Mesendoderm (in vitro differentiated cells): ENCODE measurements at regions not wholly inside any gene's neighbourhood (a gene's known extent, or its start where the extent isn't known, plus 50 kb on each side); places are given as distances from the start of the nearest gene placed in this dataset.
"Not testable (repeated sequence)": the region's sequence is repeated elsewhere in the genome, so short reads cannot be mapped to it uniquely, and the experiment has no call there.

Experiments used
- DNase-seq: peaks from one replicate; pipeline ENCODE4 v3.0.0; 2013
- H2AK5ac ChIP-seq: 2 replicates; pipeline ENCODE4 v1.6.1; 2013; ENCODE audit warnings: low read length, inconsistent platforms
- H2BK120ac ChIP-seq: 2 replicates; pipeline ENCODE4 v1.6.1; 2013; ENCODE audit warnings: low read depth, mild to moderate bottlenecking, low read length, moderate library complexity, mixed read lengths
- H2BK15ac ChIP-seq: replicated peaks from 2 replicates; pipeline ENCODE4 v1.6.1; 2013; ENCODE audit warnings: low read depth, mild to moderate bottlenecking, moderate library complexity
- H2BK5ac ChIP-seq: 2 replicates; pipeline ENCODE4 v1.6.1; 2013; ENCODE audit warnings: low read length, inconsistent platforms
- H3K18ac ChIP-seq: 2 replicates; pipeline ENCODE4 v1.6.1; 2013; ENCODE audit warnings: mild to moderate bottlenecking, low read length, mixed read lengths
- H3K23ac ChIP-seq: one replicate; pipeline ENCODE4 v1.6.1; 2013; ENCODE audit warnings: low read length
- H3K27ac ChIP-seq: 2 replicates; pipeline ENCODE4 v1.5.1; 2013; ENCODE audit warnings: low read depth, mild to moderate bottlenecking, inconsistent platforms, low read length, moderate library complexity
- H3K27me3 ChIP-seq: 2 replicates; pipeline ENCODE4 v1.6.1; 2013; ENCODE audit warnings: low read length, control low read depth, mild to moderate bottlenecking, inconsistent platforms; ENCODE audit not compliant: insufficient read depth, poor library complexity
- H3K36me3 ChIP-seq: 2 replicates; pipeline ENCODE4 v1.6.1; 2013; ENCODE audit warnings: low read length, inconsistent platforms; ENCODE audit not compliant: control insufficient read depth, insufficient read depth
- H3K4ac ChIP-seq: one replicate; pipeline ENCODE4 v1.6.1; 2013; ENCODE audit warnings: low read depth, mild to moderate bottlenecking, low read length, moderate library complexity
- H3K4me1 ChIP-seq: 2 replicates; pipeline ENCODE4 v1.6.1; 2013; ENCODE audit warnings: low read depth, low read length, inconsistent platforms; ENCODE audit not compliant: control insufficient read depth
- H3K4me2 ChIP-seq: 2 replicates; pipeline ENCODE4 v1.6.1; 2013; ENCODE audit warnings: low read length
- H3K4me3 ChIP-seq: 2 replicates; pipeline ENCODE4 v1.5.1; 2013; ENCODE audit warnings: mild to moderate bottlenecking, low read length
- H3K56ac ChIP-seq: one replicate; pipeline ENCODE4 v1.6.1; 2013; ENCODE audit warnings: low read length
- H3K79me1 ChIP-seq: 2 replicates; pipeline ENCODE4 v1.6.1; 2013; ENCODE audit warnings: low read length, inconsistent platforms
- H3K79me2 ChIP-seq: 2 replicates; pipeline ENCODE4 v1.6.1; 2013; ENCODE audit warnings: mild to moderate bottlenecking, low read length; ENCODE audit not compliant: control insufficient read depth, insufficient read depth
- H3K9ac ChIP-seq: 2 replicates; pipeline ENCODE4 v1.6.1; 2013; ENCODE audit warnings: low read length, inconsistent platforms
- H4K5ac ChIP-seq: one replicate; pipeline ENCODE4 v1.6.1; 2013; ENCODE audit warnings: low read length
- H4K8ac ChIP-seq: one replicate; pipeline ENCODE4 v1.6.1; 2013; ENCODE audit warnings: low read depth, mild to moderate bottlenecking, control low read depth, low read length, moderate library complexity
- WGBS: extraction: QIAGEN DNeasy Blood & Tissue Kit; methylation state at CpG from one replicate; pipeline ENCODE4 v1.1.7; 2013; ENCODE audit warnings: low lambda C conversion rate, missing lambda C conversion rate; ENCODE audit not compliant: insufficient coverage; ENCODE audit errors: extremely low coverage; 5-methylcytosine and 5-hydroxymethylcytosine counted together

- H4K5ac ChIP-seq: no peak overlapping the region
- no peaks in the 10 kb centered on the region for H3K4me1 ChIP-seq
- H2BK15ac ChIP-seq: no peak overlapping the region
- no peak overlapping the region for H4K8ac ChIP-seq
- H3K27ac ChIP-seq: no peak overlapping the region
- H3K79me2 ChIP-seq: no peaks in the 10 kb centered on the region
- no peak overlapping the region for H3K18ac ChIP-seq
- H3K9ac ChIP-seq: no peak overlapping the region
- DNase-seq: no peak
- no peak overlapping the region for H3K56ac ChIP-seq
- no peak overlapping the region for H2BK5ac ChIP-seq
- H3K4me2 ChIP-seq: no peak overlapping the region
- H2AK5ac ChIP-seq: no peak overlapping the region
- no peak overlapping the region for H3K23ac ChIP-seq
- H3K4me3 ChIP-seq: no peak overlapping the region
- H3K79me1 ChIP-seq: no peaks in the 10 kb centered on the region
- H2BK120ac ChIP-seq: no peak overlapping the region
- H3K36me3 ChIP-seq: no peaks in the 10 kb centered on the region
- no peaks in the 10 kb centered on the region for H3K27me3 ChIP-seq
- no CpG with 5 or more reads among the region's 5 CpGs for WGBS
- no peak overlapping the region for H3K4ac ChIP-seq
These were observed 155.4 kb upstream of the SLC35G4 start for GRCh38 chr18:11454040-11454439.

- not testable (repeated sequence) for H4K8ac ChIP-seq, H2AK5ac ChIP-seq, H3K9ac ChIP-seq, H3K36me3 ChIP-seq, H3K23ac ChIP-seq, DNase-seq, H3K4me3 ChIP-seq, H3K79me1 ChIP-seq, H3K4me1 ChIP-seq, H2BK15ac ChIP-seq, H3K4me2 ChIP-seq, H4K5ac ChIP-seq, H3K27ac ChIP-seq, H3K56ac ChIP-seq, H3K79me2 ChIP-seq, H3K4ac ChIP-seq, H2BK5ac ChIP-seq, H3K18ac ChIP-seq, H2BK120ac ChIP-seq, H3K27me3 ChIP-seq
- no CpG with 5 or more reads among the region's 4 CpGs for WGBS
These were observed 165.2 kb upstream of the SLC35G4 start for GRCh38 chr18:11444169-11444568.

- Histone ChIP-seq H3K18ac (no peak overlapping the region), H3K23ac (no peak overlapping the region), H3K4me2 (no peak overlapping the region), H3K79me1 (no peaks in the 10 kb centered on the region), H2BK15ac (no peak overlapping the region), H3K4me1 (no peaks in the 10 kb centered on the region), H3K4ac (no peak overlapping the region), H4K8ac (no peak overlapping the region), H4K5ac (no peak overlapping the region), H3K27me3 (no peaks in the 10 kb centered on the region), H3K56ac (no peak overlapping the region), H2BK5ac (no peak overlapping the region), H2BK120ac (no peak overlapping the region), H3K36me3 (no peaks in the 10 kb centered on the region), H3K27ac (no peak overlapping the region), H2AK5ac (no peak overlapping the region), H3K9ac (no peak overlapping the region), H3K4me3 (no peak overlapping the region), H3K79me2 (no peaks in the 10 kb centered on the region)
- no CpG with 5 or more reads among the region's 2 CpGs for WGBS
- DNase-seq: no peak
These were observed 172.3 kb upstream of the SLC35G4 start for GRCh38 chr18:11437046-11437445.

- H3K4me2 ChIP-seq: no peak overlapping the region
These were observed 177.0 kb upstream of the SLC35G4 start for GRCh38 chr18:11432360-11432811.

GRCh38 chr18:11429876-11430275, 179.5 kb upstream of the SLC35G4 start:
- H4K5ac ChIP-seq: no peak overlapping the region
- no peak overlapping the region for H2BK120ac ChIP-seq
- H3K4me3 ChIP-seq: no peak overlapping the region
- H3K56ac ChIP-seq: no peak overlapping the region
- H3K4ac ChIP-seq: no peak overlapping the region
- H2BK5ac ChIP-seq: no peak overlapping the region
- H4K8ac ChIP-seq: no peak overlapping the region
- no peak overlapping the region for H2BK15ac ChIP-seq
- no peak overlapping the region for H3K9ac ChIP-seq
- no CpG with 5 or more reads among the region's 2 CpGs for WGBS
- H3K4me1 ChIP-seq: no peaks in the 10 kb centered on the region
- no peak overlapping the region for H2AK5ac ChIP-seq
- H3K79me1 ChIP-seq: no peaks in the 10 kb centered on the region
- H3K18ac ChIP-seq: no peak overlapping the region
- no peaks in the 10 kb centered on the region for H3K36me3 ChIP-seq
- no peak for DNase-seq
- no peaks in the 10 kb centered on the region for H3K27me3 ChIP-seq
- H3K23ac ChIP-seq: no peak overlapping the region
- H3K4me2 ChIP-seq: no peak overlapping the region
- H3K27ac ChIP-seq: no peak overlapping the region
- H3K79me2 ChIP-seq: no peaks in the 10 kb centered on the region

More at GRCh38 chr18:11432360-11432811, 177.0 kb upstream of the SLC35G4 start:
- no peak for DNase-seq
- H2BK120ac ChIP-seq: no peak overlapping the region
- H2AK5ac ChIP-seq: no peak overlapping the region
- H3K9ac ChIP-seq: no peak overlapping the region
- H3K56ac ChIP-seq: no peak overlapping the region
- H3K79me1 ChIP-seq: no peaks in the 10 kb centered on the region
- H4K5ac ChIP-seq: no peak overlapping the region
- H3K4me1 ChIP-seq: no peaks in the 10 kb centered on the region
- H3K18ac ChIP-seq: no peak overlapping the region
- H3K79me2 ChIP-seq: no peaks in the 10 kb centered on the region
- H3K4me3 ChIP-seq: no peak overlapping the region
- no peaks in the 10 kb centered on the region for H3K36me3 ChIP-seq
- H3K27ac ChIP-seq: no peak overlapping the region
- H2BK5ac ChIP-seq: no peak overlapping the region
- H4K8ac ChIP-seq: no peak overlapping the region
- no peak overlapping the region for H3K23ac ChIP-seq
- WGBS: no CpG with 5 or more reads among the region's 36 CpGs
- H3K27me3 ChIP-seq: no peaks in the 10 kb centered on the region
- no peak overlapping the region for H2BK15ac ChIP-seq
- no peak overlapping the region for H3K4ac ChIP-seq

GRCh38 chr18:11425211-11425610, 184.2 kb upstream of the SLC35G4 start:
- no peak overlapping the region for H4K8ac ChIP-seq
- H3K27me3 ChIP-seq: no peaks in the 10 kb centered on the region
- H4K5ac ChIP-seq: no peak overlapping the region
- no peaks in the 10 kb centered on the region for H3K79me1 ChIP-seq
- no peak overlapping the region for H3K56ac ChIP-seq
- H2BK5ac ChIP-seq: no peak overlapping the region
- no peak overlapping the region for H2BK120ac ChIP-seq
- DNase-seq: no peak
- H3K79me2 ChIP-seq: no peaks in the 10 kb centered on the region
- no peak overlapping the region for H3K9ac ChIP-seq
- no CpG with 5 or more reads among the region's 7 CpGs for WGBS
- no peak overlapping the region for H2AK5ac ChIP-seq
- no peak overlapping the region for H3K4me2 ChIP-seq
- no peak overlapping the region for H3K27ac ChIP-seq
- H3K36me3 ChIP-seq: no peaks in the 10 kb centered on the region
- no peaks in the 10 kb centered on the region for H3K4me1 ChIP-seq
- H2BK15ac ChIP-seq: no peak overlapping the region
- no peak overlapping the region for H3K18ac ChIP-seq
- H3K4ac ChIP-seq: no peak overlapping the region
- H3K4me3 ChIP-seq: no peak overlapping the region
- no peak overlapping the region for H3K23ac ChIP-seq
